ENCODE measurements at regions not wholly inside any gene's neighbourhood (a gene's known extent, or its start where the extent isn't known, plus 50 kb on each side); places are given as distances from the start of the nearest gene placed in this dataset.

DNA sequence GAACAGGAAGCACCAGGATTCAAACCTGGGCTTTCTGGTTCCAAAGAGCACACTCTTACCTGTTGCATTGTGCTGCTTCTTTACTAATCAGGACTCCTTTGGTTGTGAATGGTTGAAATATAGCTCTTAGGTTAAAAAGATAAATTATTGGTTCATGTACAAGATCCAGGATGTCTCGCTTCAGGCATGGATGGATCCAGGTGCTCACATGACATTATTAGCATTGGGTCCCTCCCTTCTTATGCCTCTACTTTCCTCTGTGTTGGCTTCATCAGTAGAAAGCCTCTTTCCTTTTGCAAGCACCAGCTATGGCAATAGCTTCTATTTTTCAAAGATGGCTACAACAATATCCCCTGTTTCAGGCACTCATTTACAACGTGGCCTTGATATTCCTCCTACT, 217.7 kb upstream of the SULF2 start:
- DNase-seq (ENCODE audit: low read depth) = no peak
- H3K4me3 ChIP-seq (replicated peaks; ENCODE audit: low read depth, low read length) = no peak overlapping the region
- no peak for TF ChIP-seq CTCF (IDR thresholded peaks at IDR 0.05; ENCODE audit: low read length, missing control alignments)

- TF ChIP-seq CTCF (IDR thresholded peaks at IDR 0.05; ENCODE audit: low read length, missing control alignments) = no peak
- H3K4me3 ChIP-seq (replicated peaks; ENCODE audit: low read depth, low read length) = no peak overlapping the region
- DNase-seq (ENCODE audit: low read depth) = peak; percentile 84
Measured at GRCh38 chr20:48002517-48002970, 217.3 kb upstream of the SULF2 start.

DNA sequence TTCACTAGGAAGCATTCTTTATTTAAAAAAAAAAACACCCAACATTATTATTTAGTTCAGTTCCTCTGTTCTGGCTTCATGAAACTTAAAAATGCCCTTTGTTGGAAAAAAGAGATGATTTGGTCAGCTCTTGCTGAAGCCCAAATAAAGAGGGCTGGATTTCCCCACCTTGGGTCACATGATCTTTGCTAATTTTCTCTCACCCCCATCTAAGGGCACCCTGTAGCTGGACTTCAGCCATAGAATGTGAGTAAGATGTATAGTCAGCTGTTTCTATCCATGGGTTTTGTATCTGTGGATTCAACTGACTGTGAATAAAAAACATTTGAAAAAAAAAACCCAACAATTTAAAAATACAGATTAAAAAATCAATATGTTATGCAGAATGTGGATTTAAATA, 213.9 kb upstream of the SULF2 start:
- no peak for TF ChIP-seq CTCF (IDR thresholded peaks at IDR 0.05; ENCODE audit: low read length, missing control alignments)
- peak; percentile 45 for DNase-seq (ENCODE audit: low read depth)
- no peak overlapping the region for H3K4me3 ChIP-seq (replicated peaks; ENCODE audit: low read depth, low read length)

GRCh38 chr20:47998736-47999135, 213.5 kb upstream of the SULF2 start:
- peak; percentile 45 for DNase-seq (ENCODE audit: low read depth)
- no peak overlapping the region for H3K4me3 ChIP-seq (replicated peaks; ENCODE audit: low read depth, low read length)
- TF ChIP-seq CTCF (IDR thresholded peaks at IDR 0.05; ENCODE audit: low read length, missing control alignments) = no peak

- H3K4me3 ChIP-seq (replicated peaks; ENCODE audit: low read depth, low read length) = no peak overlapping the region
- DNase-seq (ENCODE audit: low read depth) = no peak
- no peak for TF ChIP-seq CTCF (IDR thresholded peaks at IDR 0.05; ENCODE audit: low read length, missing control alignments)
Measured at GRCh38 chr20:47995661-47996060, 210.4 kb upstream of the SULF2 start.

GRCh38 chr20:47993817-47994216, 208.5 kb upstream of the SULF2 start:
- TF ChIP-seq CTCF (IDR thresholded peaks at IDR 0.05; ENCODE audit: low read length, missing control alignments) = no peak

DNA sequence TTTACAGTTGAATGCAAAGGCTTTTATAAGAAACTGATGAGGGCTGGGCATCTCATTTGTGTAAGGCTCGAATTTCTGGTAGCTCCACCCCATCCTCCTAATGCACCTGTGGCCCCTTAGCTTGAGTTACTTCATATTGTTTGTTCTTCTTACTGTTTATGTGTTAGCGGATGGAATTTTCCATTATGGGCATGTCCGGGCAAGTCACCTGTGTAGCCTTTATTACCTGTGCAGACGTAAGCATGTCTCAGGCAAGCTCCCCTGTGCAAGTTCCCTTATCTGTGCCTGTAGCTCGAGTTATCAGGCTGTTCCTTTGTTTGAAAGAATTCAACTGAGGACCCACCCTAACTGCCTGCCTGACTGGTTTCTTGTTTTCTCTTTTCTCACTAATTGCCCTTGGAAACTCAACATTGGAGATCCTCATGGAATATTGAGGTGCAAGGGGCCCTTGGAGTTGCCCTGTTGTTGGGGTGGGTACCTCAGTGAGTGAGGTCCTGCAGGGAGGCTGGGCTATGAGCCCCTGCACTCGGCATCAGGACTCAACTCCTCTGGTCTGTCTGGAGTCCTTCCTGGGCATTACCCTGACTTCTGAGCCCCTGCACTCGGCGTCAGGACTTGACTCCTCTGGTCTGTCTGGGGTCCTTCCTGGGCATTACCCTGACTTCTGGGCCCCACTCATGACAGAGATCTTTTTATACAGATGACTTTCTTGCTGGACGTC, 207.9 kb upstream of the SULF2 start:
- H3K4me3 ChIP-seq (replicated peaks; ENCODE audit: low read depth, low read length) = no peak overlapping the region
- TF ChIP-seq CTCF (IDR thresholded peaks at IDR 0.05; ENCODE audit: low read length, missing control alignments) = no peak
- no peak for DNase-seq (ENCODE audit: low read depth)

More at GRCh38 chr20:47993817-47994216, 208.5 kb upstream of the SULF2 start:
- no peak for DNase-seq (ENCODE audit: low read depth)
- no peak overlapping the region for H3K4me3 ChIP-seq (replicated peaks; ENCODE audit: low read depth, low read length)

Measured in fibroblast of pulmonary artery (primary cell).